IMR-90 (cell line): ENCODE measurements at regions not wholly inside any gene's neighbourhood (a gene's known extent, or its start where the extent isn't known, plus 50 kb on each side); places are given as distances from the start of the nearest gene placed in this dataset.

Experiments
- ATAC-seq: fragments of 200-7000 bp; cut with Tn5 transposase; 2 replicates; pipeline ENCODE4 v1.9.1; 2020; ENCODE audit warnings: low read depth, mild to moderate bottlenecking, moderate library complexity
- BruUV-seq: library from RNA; stranded (reverse); fragments of 400-500 nt; replicated peaks from 2 replicates; lab custom pipeline; 2021; lab: Mats Ljungman, UMichigan
- CTCF ChIA-PET: fragments of 300-600 bp; formaldehyde crosslinking; extraction: SDS; loops from one replicate; lab custom pipeline; 2021; ENCODE audit warnings: antibody characterized with exemption; lab: Yijun Ruan, JAX
- POLR2A ChIA-PET: fragments of 300-600 bp; sonication (Branson Sonifier 250); formaldehyde crosslinking; loops from one replicate; lab custom pipeline; 2022; ENCODE audit warnings: antibody characterized with exemption; ENCODE audit not compliant: unreplicated experiment; lab: Charles Lee
- DNase-seq: peaks from one replicate; pipeline ENCODE4 v3.0.0; 2013
- H2AFZ ChIP-seq: replicated peaks from 2 replicates; pipeline ENCODE3; 2013; ENCODE audit warnings: low read length, mild to moderate bottlenecking; ENCODE audit not compliant: poor library complexity
- H2AK5ac ChIP-seq: 2 replicates; pipeline ENCODE4 v1.6.1; 2013; ENCODE audit warnings: low read depth, low read length, inconsistent platforms
- H2AK9ac ChIP-seq: replicated peaks from 2 replicates; pipeline ENCODE3; 2013; ENCODE audit warnings: mild to moderate bottlenecking, low read depth, low read length, moderate library complexity; ENCODE audit not compliant: poor library complexity
- H2BK120ac ChIP-seq: 2 replicates; pipeline ENCODE4 v1.6.1; 2013; ENCODE audit warnings: low read depth, low read length, inconsistent platforms
- H2BK15ac ChIP-seq: 3 replicates; pipeline ENCODE4 v1.6.1; 2013; ENCODE audit warnings: low read depth, low read length, inconsistent platforms
- H2BK20ac ChIP-seq: 2 replicates; pipeline ENCODE4 v1.6.1; 2013; ENCODE audit warnings: low read depth, mild to moderate bottlenecking, inconsistent platforms, low read length, moderate library complexity
- H2BK5ac ChIP-seq: 2 replicates; pipeline ENCODE4 v1.6.1; 2013; ENCODE audit warnings: mild to moderate bottlenecking, low read depth, low read length, inconsistent platforms; ENCODE audit not compliant: poor library complexity, severe bottlenecking
- H3K14ac ChIP-seq: replicated peaks from 2 replicates; pipeline ENCODE4 v1.6.1; 2013; ENCODE audit warnings: low read depth, low read length, inconsistent platforms
- H3K18ac ChIP-seq: 2 replicates; pipeline ENCODE4 v1.6.1; 2013; ENCODE audit warnings: low read depth, low read length, control low read depth
- H3K23ac ChIP-seq: 2 replicates; pipeline ENCODE4 v1.6.1; 2013; ENCODE audit warnings: low read depth, low read length, inconsistent platforms
- H3K27ac ChIP-seq: 2 replicates; pipeline ENCODE4 v1.5.1; 2013; ENCODE audit warnings: mild to moderate bottlenecking, control low read depth, low read length; ENCODE audit not compliant: insufficient read depth
- H3K27me3 ChIP-seq: 2 replicates; pipeline ENCODE4 v1.6.1; 2013; ENCODE audit warnings: low read length; ENCODE audit not compliant: control insufficient read depth, insufficient read depth
- H3K36me3 ChIP-seq: 2 replicates; pipeline ENCODE4 v1.6.1; 2013; ENCODE audit warnings: low read length, mixed read lengths; ENCODE audit not compliant: control insufficient read depth, insufficient read depth
- H3K4ac ChIP-seq: 2 replicates; pipeline ENCODE4 v1.6.1; 2013; ENCODE audit warnings: low read depth, low read length, inconsistent platforms
- H3K4me1 ChIP-seq: 2 replicates; pipeline ENCODE4 v1.6.1; 2013; ENCODE audit warnings: low read length, mixed read lengths; ENCODE audit not compliant: control insufficient read depth, insufficient read depth
- H3K4me2 ChIP-seq: 2 replicates; pipeline ENCODE4 v1.6.1; 2013; ENCODE audit warnings: low read depth, mild to moderate bottlenecking, control low read depth, low read length, moderate library complexity
- H3K4me3 ChIP-seq: 2 replicates; pipeline ENCODE4 v1.5.1; 2013; ENCODE audit warnings: low read depth, mild to moderate bottlenecking, control low read depth, low read length, moderate library complexity; ENCODE audit not compliant: insufficient read depth
- H3K56ac ChIP-seq: 2 replicates; pipeline ENCODE4 v1.6.1; 2013; ENCODE audit warnings: low read length, inconsistent platforms; ENCODE audit not compliant: insufficient read depth; ENCODE audit errors: extremely low read depth
- H3K79me1 ChIP-seq, 2 experiments: 2 replicates each; pipeline ENCODE4 v1.6.1; 2013; ENCODE audit warnings: low read length in 2 of 2, inconsistent platforms in 1 of 2, low read depth in 1 of 2
- H3K9ac ChIP-seq: 2 replicates; pipeline ENCODE4 v1.6.1; 2013; ENCODE audit warnings: low read depth, low read length, control low read depth
- H3K9me1 ChIP-seq: 2 replicates; pipeline ENCODE4 v1.6.1; 2013; ENCODE audit warnings: low read length, inconsistent platforms; ENCODE audit not compliant: insufficient read depth
- H3K9me3 ChIP-seq: 2 replicates; pipeline ENCODE4 v1.6.1; 2013; ENCODE audit warnings: low read length; ENCODE audit not compliant: control insufficient read depth, insufficient read depth
- H4K20me1 ChIP-seq: 2 replicates; pipeline ENCODE4 v1.6.1; 2013; ENCODE audit warnings: low read length, inconsistent platforms; ENCODE audit not compliant: insufficient read depth
- H4K5ac ChIP-seq: 2 replicates; pipeline ENCODE4 v1.6.1; 2013; ENCODE audit warnings: mild to moderate bottlenecking, low read depth, low read length, control low read depth
- H4K8ac ChIP-seq, 2 experiments: 2 replicates each; pipeline ENCODE4 v1.6.1; 2013; ENCODE audit warnings: low read depth in 2 of 2, low read length in 2 of 2, control low read depth in 1 of 2, inconsistent platforms in 1 of 2
- H4K91ac ChIP-seq: 2 replicates; pipeline ENCODE4 v1.6.1; 2013; ENCODE audit warnings: low read depth, low read length, inconsistent platforms; ENCODE audit not compliant: insufficient read depth
- BHLHE40 ChIP-seq: fragments of 150-350 bp; IDR thresholded peaks from 2 replicates; pipeline ENCODE4 v1.6.1; 2016; ENCODE audit warnings: mild to moderate bottlenecking, low read depth, low read length
- CEBPB ChIP-seq: IDR thresholded peaks from 2 replicates; pipeline ENCODE4 v1.6.1; 2012; ENCODE audit warnings: low read depth, low read length, improper control_type of control experiment
- CHD1 ChIP-seq: IDR thresholded peaks from 2 replicates; pipeline ENCODE4 v1.6.1; 2012; ENCODE audit warnings: low read depth, low read length, improper control_type of control experiment
- CTCF ChIP-seq: conservative IDR thresholded peaks from 2 replicates; pipeline ENCODE4 v1.5.1; 2012; ENCODE audit warnings: mild to moderate bottlenecking, low read depth, low read length, improper control_type of control experiment
- ELK1 ChIP-seq: fragments of 150-350 bp; IDR thresholded peaks from 2 replicates; pipeline ENCODE4 v1.6.1; 2016; ENCODE audit warnings: low read depth, mild to moderate bottlenecking, low read length, moderate library complexity, borderline replicate concordance
- FOS ChIP-seq: fragments of 150-350 bp; IDR thresholded peaks from 2 replicates; pipeline ENCODE4 v1.6.1; 2016; ENCODE audit warnings: low read depth, low read length
- MAFK ChIP-seq: IDR thresholded peaks from 2 replicates; pipeline ENCODE4 v1.6.1; 2012; ENCODE audit warnings: low read depth, low read length, improper control_type of control experiment
- MAZ ChIP-seq: IDR thresholded peaks from 2 replicates; pipeline ENCODE4 v1.6.1; 2012; ENCODE audit warnings: low read depth, mild to moderate bottlenecking, low read length, improper control_type of control experiment, moderate library complexity, borderline replicate concordance
- MXI1 ChIP-seq: IDR thresholded peaks from 2 replicates; pipeline ENCODE4 v1.6.1; 2012; ENCODE audit warnings: low read depth, mild to moderate bottlenecking, low read length, moderate library complexity, borderline replicate concordance
- NFE2L2 ChIP-seq: fragments of 150-350 bp; IDR thresholded peaks from 2 replicates; pipeline ENCODE4 v1.6.1; 2016; ENCODE audit warnings: low read depth, mild to moderate bottlenecking, low read length
- POLR2A ChIP-seq: IDR thresholded peaks from 2 replicates; pipeline ENCODE4 v1.6.1; 2012; ENCODE audit warnings: mild to moderate bottlenecking, low read depth, low read length
- RAD21 ChIP-seq: IDR thresholded peaks from 2 replicates; pipeline ENCODE4 v1.6.1; 2012; ENCODE audit warnings: low read length, improper control_type of control experiment
- RCOR1 ChIP-seq: IDR thresholded peaks from 2 replicates; pipeline ENCODE4 v1.6.1; 2012; ENCODE audit warnings: mild to moderate bottlenecking, low read length, improper control_type of control experiment; ENCODE audit not compliant: insufficient replicate concordance
- RFX5 ChIP-seq: IDR thresholded peaks from 2 replicates; pipeline ENCODE4 v1.8.0; 2012; ENCODE audit warnings: low read depth, mild to moderate bottlenecking, low read length, moderate library complexity
- SMC3 ChIP-seq: fragments of 150-350 bp; IDR thresholded peaks from 2 replicates; pipeline ENCODE4 v1.6.1; 2016; ENCODE audit warnings: low read depth, mild to moderate bottlenecking, antibody characterized with exemption, low read length, moderate library complexity
- USF2 ChIP-seq: fragments of 150-350 bp; IDR thresholded peaks from 2 replicates; pipeline ENCODE4 v1.6.1; 2017; ENCODE audit warnings: mild to moderate bottlenecking, antibody characterized with exemption, low read length, low read depth
- dilution Hi-C: fragments of 300-500 bp; cut with HindIII; formaldehyde crosslinking; loops from one replicate; pipeline ENCODE4 v1.14.3; 2018; ENCODE audit warnings: low sequenced_read_pairs; ENCODE audit not compliant: unreplicated experiment
- in situ Hi-C: fragments of 300-500 bp; cut with MboI; formaldehyde crosslinking; loops from 3 replicates; pipeline ENCODE4 v1.14.3; 2019; ENCODE audit warnings: low sequenced_read_pairs, inconsistent platforms, mixed read lengths
- intact Hi-C: fragments of 100-400 bp; cut with micrococcal nuclease; formaldehyde crosslinking; loops from 2 replicates; pipeline ENCODE4 v1.10.0; 2022

- H4K20me1 ChIP-seq, result no peaks in the 10 kb centered on the region
- BruUV-seq, result no TSS peak
- H4K91ac ChIP-seq, result no peak overlapping the region
- H2BK20ac ChIP-seq, result no peak overlapping the region
- H3K27me3 ChIP-seq, result no peaks in the 10 kb centered on the region
- H3K9ac ChIP-seq, result no peak overlapping the region
- no peak overlapping the region for H2AFZ ChIP-seq
- H4K5ac ChIP-seq, result no peak overlapping the region
- H4K8ac ChIP-seq, result no peak overlapping the region
- no peak overlapping the region for H3K4me3 ChIP-seq
- in situ Hi-C loops (no loop called here), dilution Hi-C loops (no loop called here), intact Hi-C loops (no loop called here)
- H3K9me3 ChIP-seq, result no peaks in the 10 kb centered on the region
- H3K23ac ChIP-seq, result no peak overlapping the region
- no peak overlapping the region for H3K4me2 ChIP-seq
- no peaks in the 10 kb centered on the region for H3K9me1 ChIP-seq
- no peaks in the 10 kb centered on the region for H3K36me3 ChIP-seq
- no peak overlapping the region for H2AK5ac ChIP-seq
- no peak overlapping the region for H3K14ac ChIP-seq
- no peak overlapping the region for H2BK120ac ChIP-seq
- H2BK5ac ChIP-seq, result no peak overlapping the region
- TF ChIP-seq CTCF (no peak), MXI1 (no peak), RCOR1 (no peak), ELK1 (no peak), MAZ (no peak), BHLHE40 (no peak), CHD1 (no peak), USF2 (no peak), CEBPB (no peak), RAD21 (no peak), POLR2A (no peak), FOS (no peak), NFE2L2 (no peak), SMC3 (no peak), RFX5 (no peak), MAFK (no peak)
- H3K18ac ChIP-seq, result no peak overlapping the region
- DNase-seq (no peak), ATAC-seq (no peak)
- POLR2A ChIA-PET, result no interaction called here
- H3K56ac ChIP-seq, result no peak overlapping the region
- H3K4me1 ChIP-seq, result no peaks in the 10 kb centered on the region; the same call in 1 of the 2 replicates
- no peak overlapping the region for H2BK15ac ChIP-seq
- H2AK9ac ChIP-seq, result no peak overlapping the region
- no peak overlapping the region for H3K4ac ChIP-seq
- no peak overlapping the region for H3K27ac ChIP-seq
- no peaks in the 10 kb centered on the region for H3K79me1 ChIP-seq
- CTCF ChIA-PET, result no interaction called here
Observed at GRCh38 chr6:105765239-105765638, 320.9 kb upstream of the PRDM1 start.
